Body of pancreas (tissue), 4 donors: ENCODE measurements at regions not wholly inside any gene's neighbourhood (a gene's known extent, or its start where the extent isn't known, plus 50 kb on each side); places are given as distances from the start of the nearest gene placed in this dataset.

ENCODE experiments used
- CTCF ChIP-seq, 7 experiments: fragments of 450-650 bp in 4 of 7; fragments of 200-600 bp in 3 of 7; sonication (generic) in 3 of 7; IDR thresholded peaks; one replicate each; pipeline ENCODE4 v1.5.1; 2016 to 2019; ENCODE audit warnings: antibody characterized with exemption in 7 of 7
- POLR2A ChIP-seq, 3 donors: fragments of 450-650 bp; IDR thresholded peaks; one replicate each; pipeline ENCODE4 v1.6.1; 2016; ENCODE audit warnings: antibody characterized with exemption in 3 of 3, mild to moderate bottlenecking in 2 of 3

DNA sequence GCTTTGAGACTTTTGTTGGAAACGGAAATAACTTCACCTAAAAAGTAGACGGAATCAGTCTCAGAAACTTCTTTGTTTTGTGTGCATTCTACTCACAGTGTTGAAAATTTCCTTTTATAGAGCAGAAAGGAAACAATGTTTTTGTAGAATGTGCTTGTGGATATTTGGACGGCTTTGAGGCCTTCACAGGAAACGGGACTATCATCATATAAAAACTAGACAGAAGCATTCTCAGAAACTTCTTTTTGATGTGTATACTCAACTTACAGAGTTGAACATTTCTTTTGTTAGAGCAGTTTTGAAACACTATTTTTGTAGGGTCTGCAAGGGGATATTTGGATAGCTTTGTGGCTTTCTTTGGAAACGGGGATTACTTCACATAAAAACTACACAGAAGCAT lies 627.5 kb upstream of the ZNF337 start:
- TF ChIP-seq POLR2A (IDR thresholded peaks at IDR 0.05) (no peak), CTCF (IDR thresholded peaks at IDR 0.05) (no peak)
